BE2C (cell line): ENCODE measurements at regions not wholly inside any gene's neighbourhood (a gene's known extent, or its start where the extent isn't known, plus 50 kb on each side); places are given as distances from the start of the nearest gene placed in this dataset.

Source experiments
- DNase-seq: peaks from one replicate; pipeline ENCODE4 v3.0.0-alpha.2; 2020
- H3K27me3 ChIP-seq: fragments of 250-450 bp; sonication (Bioruptor Pico); 2 replicates; pipeline ENCODE4 v1.5.1; 2020; ENCODE audit warnings: mild to moderate bottlenecking
- H3K36me3 ChIP-seq: fragments of 250-450 bp; sonication (Bioruptor Pico); 2 replicates; pipeline ENCODE4 v1.5.1; 2020; ENCODE audit warnings: mild to moderate bottlenecking
- H3K4me1 ChIP-seq: fragments of 250-450 bp; sonication (Bioruptor Pico); 2 replicates; pipeline ENCODE4 v1.5.1; 2020
- H3K4me3 ChIP-seq: 2 replicates; pipeline ENCODE4 v1.5.1; 2011; ENCODE audit warnings: low read depth, low read length
- H3K9me3 ChIP-seq: fragments of 250-450 bp; sonication (Bioruptor Pico); 2 replicates; pipeline ENCODE4 v1.5.1; 2020
- TF ChIP-seq, protein P1 (sequence below): IDR thresholded peaks from 2 replicates; pipeline ENCODE4 v1.5.1; 2012; ENCODE audit warnings: mild to moderate bottlenecking, low read depth, low read length

DNA sequence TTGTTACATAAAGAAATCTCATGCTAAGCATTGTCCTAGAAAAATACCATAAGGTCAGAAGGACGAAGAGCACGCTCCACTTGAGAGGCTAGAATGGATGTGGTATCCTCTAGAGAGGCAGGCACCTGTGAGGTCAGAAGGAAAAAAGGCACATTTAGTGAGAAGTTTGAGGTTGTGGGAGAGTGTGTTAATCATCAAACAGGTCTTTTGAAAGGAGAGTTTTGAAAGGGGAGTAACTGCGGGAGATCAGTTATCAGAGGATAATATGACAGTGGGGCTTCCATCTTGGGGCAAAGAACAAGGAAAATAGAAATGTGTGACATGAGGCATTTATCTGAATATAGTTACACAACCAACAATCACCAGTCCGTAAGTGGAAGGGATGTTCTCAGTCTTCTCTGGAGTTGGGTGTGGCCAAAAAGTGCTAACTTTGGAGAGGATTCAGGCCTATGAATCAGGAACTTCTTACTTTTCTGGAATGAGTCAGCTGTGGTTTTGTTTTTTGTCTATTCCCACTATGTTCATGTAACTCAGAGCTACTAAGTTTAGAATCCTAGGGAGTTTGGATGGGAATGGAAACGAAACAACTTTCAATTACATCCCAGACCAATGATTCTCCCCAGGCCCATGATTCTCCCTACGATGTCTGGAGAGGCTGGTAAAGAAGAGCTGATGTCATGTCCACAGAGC lies 451.4 kb upstream of the ST6GAL2 start:
- DNase-seq: no peak
- no peaks in the 10 kb centered on the region for H3K36me3 ChIP-seq
- no peaks in the 10 kb centered on the region for H3K9me3 ChIP-seq
- H3K27me3 ChIP-seq: no peaks in the 10 kb centered on the region
- no peak overlapping the region for H3K4me3 ChIP-seq
- TF ChIP-seq, protein P1, sequence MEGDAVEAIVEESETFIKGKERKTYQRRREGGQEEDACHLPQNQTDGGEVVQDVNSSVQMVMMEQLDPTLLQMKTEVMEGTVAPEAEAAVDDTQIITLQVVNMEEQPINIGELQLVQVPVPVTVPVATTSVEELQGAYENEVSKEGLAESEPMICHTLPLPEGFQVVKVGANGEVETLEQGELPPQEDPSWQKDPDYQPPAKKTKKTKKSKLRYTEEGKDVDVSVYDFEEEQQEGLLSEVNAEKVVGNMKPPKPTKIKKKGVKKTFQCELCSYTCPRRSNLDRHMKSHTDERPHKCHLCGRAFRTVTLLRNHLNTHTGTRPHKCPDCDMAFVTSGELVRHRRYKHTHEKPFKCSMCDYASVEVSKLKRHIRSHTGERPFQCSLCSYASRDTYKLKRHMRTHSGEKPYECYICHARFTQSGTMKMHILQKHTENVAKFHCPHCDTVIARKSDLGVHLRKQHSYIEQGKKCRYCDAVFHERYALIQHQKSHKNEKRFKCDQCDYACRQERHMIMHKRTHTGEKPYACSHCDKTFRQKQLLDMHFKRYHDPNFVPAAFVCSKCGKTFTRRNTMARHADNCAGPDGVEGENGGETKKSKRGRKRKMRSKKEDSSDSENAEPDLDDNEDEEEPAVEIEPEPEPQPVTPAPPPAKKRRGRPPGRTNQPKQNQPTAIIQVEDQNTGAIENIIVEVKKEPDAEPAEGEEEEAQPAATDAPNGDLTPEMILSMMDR: no peak
- no peaks in the 10 kb centered on the region for H3K4me1 ChIP-seq

DNA sequence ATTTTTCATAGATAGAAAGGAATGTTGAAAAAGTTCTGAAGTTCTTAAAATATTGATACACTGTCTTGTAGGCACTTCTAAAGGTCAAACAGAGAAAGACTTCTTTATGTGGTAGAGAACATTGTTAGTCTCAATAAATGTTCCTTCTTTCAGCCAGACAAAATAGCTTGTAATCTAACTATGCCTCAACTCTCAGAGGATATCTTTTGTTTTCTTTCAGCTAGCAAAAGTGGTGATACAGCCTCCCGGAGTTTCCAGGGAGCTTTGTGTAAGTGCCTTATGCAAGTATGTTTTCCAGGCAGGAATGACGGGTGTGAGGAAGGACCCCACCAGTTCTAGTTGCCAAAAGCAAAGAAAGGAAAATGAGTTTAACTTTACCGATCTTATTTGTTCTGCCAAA lies 452.1 kb upstream of the ST6GAL2 start:
- Histone ChIP-seq H3K4me1 (no peaks in the 10 kb centered on the region), H3K27me3 (no peaks in the 10 kb centered on the region), H3K4me3 (no peak overlapping the region), H3K36me3 (no peaks in the 10 kb centered on the region), H3K9me3 (no peaks in the 10 kb centered on the region)
- TF ChIP-seq, protein P1: no peak
- no peak for DNase-seq

DNA sequence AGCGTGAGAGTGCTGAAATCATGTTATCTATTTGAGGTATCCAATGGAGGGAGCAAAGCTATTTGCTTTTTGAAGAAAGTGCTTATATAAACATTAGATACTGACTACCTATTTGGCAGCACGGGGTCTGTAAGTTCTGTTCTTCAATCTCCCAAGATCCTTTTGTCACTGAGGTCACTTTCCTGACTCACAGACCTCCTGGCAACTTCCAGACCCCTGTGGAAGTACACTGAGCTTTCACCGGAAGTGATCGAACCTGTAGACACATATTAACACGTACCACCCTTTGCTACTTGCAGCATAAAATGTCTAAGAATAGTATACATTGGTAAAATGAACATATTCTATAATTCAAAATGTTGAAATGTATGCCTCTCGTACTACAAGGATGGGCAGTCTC lies 452.6 kb upstream of the ST6GAL2 start:
- H3K4me1 ChIP-seq: no peaks in the 10 kb centered on the region
- DNase-seq: no peak
- H3K27me3 ChIP-seq: no peaks in the 10 kb centered on the region
- TF ChIP-seq, protein P1: no peak
- H3K4me3 ChIP-seq: no peak overlapping the region
- no peaks in the 10 kb centered on the region for H3K9me3 ChIP-seq
- H3K36me3 ChIP-seq: no peaks in the 10 kb centered on the region

DNA sequence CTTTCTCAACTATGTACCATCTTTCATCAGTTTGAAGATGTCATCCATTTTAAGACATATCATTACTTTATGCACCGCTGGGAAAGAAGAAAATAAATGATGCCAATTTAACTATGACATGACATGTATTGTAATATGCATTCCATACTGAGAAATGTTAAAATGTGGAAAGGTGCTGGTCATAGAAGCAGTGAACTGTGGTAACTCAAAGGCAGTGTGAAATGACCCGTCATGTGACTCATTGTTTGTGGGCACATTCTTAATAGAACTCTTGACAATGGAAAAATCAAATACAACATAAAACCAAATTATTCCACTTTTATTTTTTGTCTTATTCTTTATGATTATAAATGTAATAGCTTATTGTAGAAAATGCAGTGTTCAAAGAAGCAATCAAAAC lies 455.0 kb upstream of the ST6GAL2 start:
- H3K36me3 ChIP-seq: no peaks in the 10 kb centered on the region
- H3K4me3 ChIP-seq: no peak overlapping the region
- DNase-seq: no peak
- no peaks in the 10 kb centered on the region for H3K9me3 ChIP-seq
- TF ChIP-seq, protein P1: no peak
- no peaks in the 10 kb centered on the region for H3K4me1 ChIP-seq
- H3K27me3 ChIP-seq: no peaks in the 10 kb centered on the region

DNA sequence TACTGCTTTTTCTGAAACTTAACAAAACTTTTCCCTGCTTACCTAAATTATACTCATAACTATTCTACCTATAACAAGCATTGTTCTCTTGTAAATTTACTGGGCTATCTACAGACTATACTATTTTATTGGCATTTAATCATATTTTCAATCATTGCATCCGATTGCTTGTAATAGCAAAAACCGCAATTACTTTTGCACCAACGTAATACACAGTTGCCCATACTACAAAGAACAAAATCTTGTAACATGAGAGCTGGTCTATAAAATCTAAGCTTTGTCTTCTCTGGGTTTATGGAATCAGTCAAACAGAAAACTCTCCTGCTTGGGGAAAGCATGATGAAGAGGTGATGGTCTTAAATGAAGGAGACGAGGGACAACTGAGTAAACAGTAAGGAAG lies 463.4 kb upstream of the ST6GAL2 start:
- H3K36me3 ChIP-seq: no peaks in the 10 kb centered on the region
- TF ChIP-seq, protein P1: no peak

DNA sequence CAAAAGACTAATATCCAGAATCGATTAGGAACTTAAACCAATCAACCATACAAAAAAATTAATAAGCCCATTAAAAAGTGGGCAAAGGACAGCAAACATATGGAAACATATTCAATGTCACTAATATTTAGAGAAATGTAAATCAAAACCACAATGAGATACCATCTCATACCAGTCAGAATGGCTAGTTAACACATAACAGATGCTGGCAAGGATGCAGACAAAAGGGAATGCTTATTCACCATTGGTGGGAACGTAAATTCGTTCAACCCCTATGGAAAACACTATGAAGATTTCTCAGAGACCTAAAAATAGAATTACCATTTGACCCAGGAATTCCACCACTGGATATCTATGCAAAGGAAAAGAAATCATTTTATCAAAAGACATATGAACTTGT lies 468.2 kb upstream of the ST6GAL2 start:
- H3K9me3 ChIP-seq: no peaks in the 10 kb centered on the region
- no peaks in the 10 kb centered on the region for H3K4me1 ChIP-seq
- H3K27me3 ChIP-seq: no peaks in the 10 kb centered on the region
- TF ChIP-seq, protein P1: no peak
- no peak for DNase-seq
- no peaks in the 10 kb centered on the region for H3K36me3 ChIP-seq
- H3K4me3 ChIP-seq: no peak overlapping the region

More for the DNA sequence above, 463.4 kb upstream of the ST6GAL2 start:
- H3K4me3 ChIP-seq: no peak overlapping the region
- no peaks in the 10 kb centered on the region for H3K4me1 ChIP-seq
- H3K27me3 ChIP-seq: no peaks in the 10 kb centered on the region
- no peak for DNase-seq
- H3K9me3 ChIP-seq: no peaks in the 10 kb centered on the region
